IMR-90 (cell line): ENCODE measurements at regions not wholly inside any gene's neighbourhood (a gene's known extent, or its start where the extent isn't known, plus 50 kb on each side); places are given as distances from the start of the nearest gene placed in this dataset.

Source experiments
- CHD1 ChIP-seq: IDR thresholded peaks from 2 replicates; pipeline ENCODE4 v1.6.1; 2012; ENCODE audit warnings: low read depth, low read length, improper control_type of control experiment
- CTCF ChIP-seq: conservative IDR thresholded peaks from 2 replicates; pipeline ENCODE4 v1.5.1; 2012; ENCODE audit warnings: mild to moderate bottlenecking, low read depth, low read length, improper control_type of control experiment
- MAFK ChIP-seq: IDR thresholded peaks from 2 replicates; pipeline ENCODE4 v1.6.1; 2012; ENCODE audit warnings: low read depth, low read length, improper control_type of control experiment
- MAZ ChIP-seq: IDR thresholded peaks from 2 replicates; pipeline ENCODE4 v1.6.1; 2012; ENCODE audit warnings: low read depth, mild to moderate bottlenecking, low read length, improper control_type of control experiment, moderate library complexity, borderline replicate concordance
- NFE2L2 ChIP-seq: fragments of 150-350 bp; IDR thresholded peaks from 2 replicates; pipeline ENCODE4 v1.6.1; 2016; ENCODE audit warnings: low read depth, mild to moderate bottlenecking, low read length
- POLR2A ChIP-seq: IDR thresholded peaks from 2 replicates; pipeline ENCODE4 v1.6.1; 2012; ENCODE audit warnings: mild to moderate bottlenecking, low read depth, low read length
- RCOR1 ChIP-seq: IDR thresholded peaks from 2 replicates; pipeline ENCODE4 v1.6.1; 2012; ENCODE audit warnings: mild to moderate bottlenecking, low read length, improper control_type of control experiment; ENCODE audit not compliant: insufficient replicate concordance
- SMC3 ChIP-seq: fragments of 150-350 bp; IDR thresholded peaks from 2 replicates; pipeline ENCODE4 v1.6.1; 2016; ENCODE audit warnings: low read depth, mild to moderate bottlenecking, antibody characterized with exemption, low read length, moderate library complexity
- USF2 ChIP-seq: fragments of 150-350 bp; IDR thresholded peaks from 2 replicates; pipeline ENCODE4 v1.6.1; 2017; ENCODE audit warnings: mild to moderate bottlenecking, antibody characterized with exemption, low read length, low read depth

GRCh38 chr3:68004091-68004490 lies 349.7 kb upstream of the SUCLG2 start:
- TF ChIP-seq CTCF (no peak), SMC3 (no peak), POLR2A (no peak), NFE2L2 (no peak), MAFK (no peak), CHD1 (no peak), USF2 (no peak), RCOR1 (no peak), MAZ (no peak)
